ENCODE measurements at regions not wholly inside any gene's neighbourhood (a gene's known extent, or its start where the extent isn't known, plus 50 kb on each side); places are given as distances from the start of the nearest gene placed in this dataset.
"Not testable (repeated sequence)": the region's sequence is repeated elsewhere in the genome, so short reads cannot be mapped to it uniquely, and the experiment has no call there.

GRCh38 chr14:71328183-71328582 lies 420.9 kb downstream of the PCNX1 start:
- no peak for DNase-seq (ENCODE audit: low read depth)

GRCh38 chr14:71328954-71329353 lies 421.7 kb downstream of the PCNX1 start:
- no peak for DNase-seq (ENCODE audit: low read depth)

GRCh38 chr14:71331403-71331802 lies 424.1 kb downstream of the PCNX1 start:
- DNase-seq (ENCODE audit: low read depth): no peak

GRCh38 chr14:71332476-71332875 lies 425.2 kb downstream of the PCNX1 start:
- no peak for DNase-seq (ENCODE audit: low read depth)

DNA sequence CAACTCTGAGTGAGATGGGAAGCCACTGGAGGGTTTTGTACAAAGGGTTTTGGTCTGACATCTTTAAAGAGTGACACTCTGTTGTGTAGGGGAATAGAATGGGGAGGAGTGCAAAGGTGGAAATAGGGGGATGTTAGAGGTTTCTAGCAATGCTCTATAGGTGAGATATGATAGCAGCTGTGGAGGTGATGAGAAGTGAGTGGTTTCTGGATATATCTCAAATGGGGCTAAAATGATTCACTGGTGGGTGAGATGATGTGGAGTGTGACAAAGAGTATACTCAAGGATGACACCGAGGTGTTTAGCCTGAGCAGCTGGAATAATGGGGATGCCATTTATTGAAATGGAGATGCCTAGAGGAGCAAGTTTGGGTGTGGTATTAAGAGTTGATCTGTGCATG lies 426.4 kb downstream of the PCNX1 start:
- DNase-seq (ENCODE audit: low read depth): no peak

DNA sequence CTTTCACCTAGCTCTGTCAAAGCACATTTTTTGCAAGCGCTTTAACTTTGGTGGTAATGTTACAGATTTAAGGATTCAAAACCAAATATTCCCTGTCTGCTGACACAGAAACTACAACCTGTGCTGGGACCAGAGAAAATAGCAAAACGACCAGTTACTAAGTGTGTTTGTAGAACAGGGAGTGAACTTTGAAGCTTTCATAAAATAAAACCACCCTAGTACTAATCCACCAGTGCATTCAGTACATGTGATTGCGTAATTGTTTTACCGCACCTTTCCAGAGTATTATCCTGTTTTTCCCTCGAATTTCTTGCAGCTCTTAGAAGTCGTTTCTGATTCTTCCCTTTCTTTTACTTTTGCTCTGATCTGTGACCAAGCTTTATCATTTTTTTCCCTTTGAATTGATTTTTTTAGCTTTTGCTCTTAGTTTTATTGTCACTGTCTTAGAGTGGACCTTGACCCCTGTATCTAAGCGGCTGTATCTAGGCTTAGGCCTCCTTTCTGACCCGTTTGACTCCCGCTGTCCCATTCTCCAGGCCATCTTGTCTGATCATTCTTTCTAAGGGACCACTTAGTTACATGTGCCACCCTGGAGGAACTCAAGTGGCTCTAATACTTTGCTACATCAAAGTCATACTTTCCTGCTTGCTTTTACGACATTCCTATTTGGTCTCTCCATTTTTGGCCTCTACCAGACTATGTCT lies 429.4 kb downstream of the PCNX1 start:
- DNase-seq (ENCODE audit: low read depth): no peak

GRCh38 chr14:71338153-71338552 lies 430.9 kb downstream of the PCNX1 start:
- no peak for DNase-seq (ENCODE audit: low read depth)

GRCh38 chr14:71339650-71340415 lies 432.6 kb downstream of the PCNX1 start:
- no peak for DNase-seq (ENCODE audit: low read depth)

- no peak for DNase-seq (ENCODE audit: low read depth)
Observed at GRCh38 chr14:71341156-71341555, 433.9 kb downstream of the PCNX1 start.

DNA sequence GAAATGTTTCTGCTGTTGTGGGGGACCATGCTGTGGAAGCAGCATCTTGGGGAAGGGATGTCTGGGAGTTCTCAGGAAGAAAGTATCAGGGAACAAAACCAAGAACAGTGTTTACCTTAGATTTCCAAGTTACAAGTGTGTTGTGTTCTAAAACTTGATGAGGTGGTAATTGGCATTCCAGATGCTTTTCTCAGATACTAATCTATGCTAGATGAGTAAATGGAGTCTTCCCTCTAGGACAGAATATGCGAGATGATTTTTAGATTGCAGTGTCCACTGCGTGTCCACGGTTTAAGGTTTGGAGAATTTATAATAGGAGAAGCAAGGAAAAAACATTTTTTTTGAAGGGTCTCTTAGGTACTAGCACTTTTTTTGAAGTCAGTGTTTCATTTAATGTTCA lies 436.5 kb downstream of the PCNX1 start:
- no peak for DNase-seq (ENCODE audit: low read depth)

GRCh38 chr14:71344506-71344905 lies 437.2 kb downstream of the PCNX1 start:
- no peak for DNase-seq (ENCODE audit: low read depth)

DNA sequence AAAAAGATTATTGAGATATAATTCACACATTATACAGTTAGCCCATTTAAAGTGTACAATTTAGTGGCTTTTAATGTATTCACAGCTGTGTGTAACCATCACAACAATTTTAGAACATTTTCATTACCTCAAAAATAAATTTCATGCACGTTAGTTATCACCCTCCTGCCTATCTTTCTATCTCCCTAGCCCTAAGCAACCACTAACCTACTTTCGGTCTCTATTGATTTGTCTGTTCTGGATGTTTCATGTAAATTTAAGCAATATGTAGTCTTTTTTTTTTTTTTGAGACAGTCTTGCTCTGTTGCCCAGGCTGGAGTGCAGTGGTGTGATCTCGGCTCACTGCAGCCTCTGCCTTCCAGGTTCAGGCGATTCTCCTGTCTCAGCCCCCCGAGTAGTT lies 439.4 kb downstream of the PCNX1 start:
- DNase-seq (ENCODE audit: low read depth): no peak

DNA sequence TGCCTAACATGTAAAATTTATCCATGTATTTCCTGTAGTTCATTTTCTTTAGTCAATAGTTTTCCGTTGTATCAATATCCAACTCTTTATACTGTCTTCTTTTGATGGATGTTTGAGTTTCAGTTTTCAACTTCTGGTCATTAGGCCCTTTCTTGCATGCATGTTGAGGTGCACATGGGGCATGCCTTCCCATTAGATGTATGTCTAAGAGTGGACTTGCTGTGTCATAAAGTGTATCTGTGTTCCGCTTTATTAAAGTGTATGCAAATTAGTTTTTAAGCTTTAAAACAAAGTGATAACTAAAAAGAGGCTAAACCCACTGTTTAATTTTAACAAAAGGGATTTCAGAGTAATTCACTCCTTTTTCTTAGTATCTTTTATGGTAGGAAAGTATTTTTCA lies 441.1 kb downstream of the PCNX1 start:
- no peak for DNase-seq (ENCODE audit: low read depth)

DNA sequence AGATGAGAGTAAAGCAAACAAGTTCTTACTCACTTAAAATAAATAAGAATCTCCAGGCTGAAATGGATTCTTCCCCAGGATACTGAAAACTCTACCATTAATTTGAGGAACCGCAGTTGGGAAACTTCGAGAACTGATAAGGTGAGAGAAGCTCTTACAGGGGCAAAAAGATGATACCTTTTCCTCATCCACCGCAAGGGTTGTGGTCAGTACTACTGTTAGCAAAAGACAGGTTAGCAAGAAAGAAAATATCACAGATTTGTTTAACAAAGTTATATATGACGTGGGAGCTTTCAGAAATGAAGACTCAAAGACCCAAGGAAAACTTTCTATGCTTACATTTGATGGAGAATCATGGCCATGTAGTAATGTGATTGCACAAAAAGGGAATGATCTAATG lies 441.6 kb downstream of the PCNX1 start:
- no peak for DNase-seq (ENCODE audit: low read depth)

GRCh38 chr14:71354142-71354541 lies 446.9 kb downstream of the PCNX1 start:
- no peak for DNase-seq (ENCODE audit: low read depth)

GRCh38 chr14:71354801-71355200 lies 447.5 kb downstream of the PCNX1 start:
- DNase-seq (ENCODE audit: low read depth): no peak

GRCh38 chr14:71355324-71356201 lies 448.3 kb downstream of the PCNX1 start:
- no peak for DNase-seq (ENCODE audit: low read depth)

- DNase-seq (ENCODE audit: low read depth): no peak
Observed at GRCh38 chr14:71358209-71358931, 451.1 kb downstream of the PCNX1 start.

GRCh38 chr14:71358932-71359421 lies 451.7 kb downstream of the PCNX1 start:
- DNase-seq (ENCODE audit: low read depth): not testable (repeated sequence)

DNA sequence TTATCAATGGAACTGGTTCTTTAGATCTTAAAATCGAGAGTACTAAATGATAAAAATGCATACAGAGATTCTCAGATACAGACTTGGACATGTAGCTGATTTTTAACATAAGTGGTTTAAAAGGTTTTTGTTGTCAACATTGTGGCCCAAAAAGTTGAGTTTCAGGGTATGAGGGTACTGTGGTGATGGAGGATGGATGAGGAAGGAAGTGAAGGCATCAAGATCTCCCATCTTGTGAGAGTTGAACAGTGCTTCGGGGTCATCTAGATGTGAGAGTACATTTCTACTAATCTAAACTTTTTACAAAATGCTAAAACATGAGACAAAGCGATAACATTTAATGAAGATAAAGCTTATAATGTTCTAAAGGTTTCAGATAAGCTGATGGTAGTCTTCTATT lies 452.6 kb downstream of the PCNX1 start:
- no peak for DNase-seq (ENCODE audit: low read depth)

DNA sequence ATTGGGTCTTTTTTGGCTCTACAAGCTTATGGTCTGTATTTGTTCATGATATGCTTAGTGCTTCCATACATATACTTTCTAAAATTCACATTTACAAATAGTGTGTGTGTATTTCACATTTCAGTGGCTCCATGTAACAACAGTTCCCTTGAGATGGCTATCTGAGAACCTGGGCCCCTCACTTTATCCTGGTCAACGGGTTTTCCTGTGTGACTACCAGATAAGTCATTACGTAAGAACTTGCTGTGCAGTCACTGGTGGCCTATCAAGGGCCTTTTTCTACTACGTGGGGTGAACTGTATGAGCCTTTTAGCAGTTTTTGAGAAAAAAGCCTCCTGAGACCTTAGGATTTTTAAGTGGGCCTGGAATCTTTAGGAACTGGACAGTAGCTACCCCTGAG lies 454.1 kb downstream of the PCNX1 start:
- no peak for DNase-seq (ENCODE audit: low read depth)

- no peak for DNase-seq (ENCODE audit: low read depth)
Observed at GRCh38 chr14:71361874-71362273, 454.6 kb downstream of the PCNX1 start.
